Tibial nerve (tissue), 4 donors: ENCODE measurements at regions not wholly inside any gene's neighbourhood (a gene's known extent, or its start where the extent isn't known, plus 50 kb on each side); places are given as distances from the start of the nearest gene placed in this dataset.

Experiments
- EP300 ChIP-seq, 2 donors: sonication (generic); formaldehyde crosslinking; IDR thresholded peaks; one replicate each; pipeline ENCODE4 v1.6.1; 2017; ENCODE audit warnings: antibody characterized with exemption in 2 of 2, mild to moderate bottlenecking in 1 of 2
- TF ChIP-seq, protein P1 (sequence below), 5 experiments: fragments of 200-600 bp in 3 of 5; fragments of 450-650 bp in 2 of 5; sonication (generic) in 3 of 5; IDR thresholded peaks; one replicate each; pipeline ENCODE4 v1.5.1; 2016 to 2019; ENCODE audit warnings: antibody characterized with exemption in 5 of 5, mild to moderate bottlenecking in 3 of 5, moderate library complexity in 2 of 5

GRCh38 chr5:57324181-57324580, 150.3 kb downstream of the GPBP1 start:
- TF ChIP-seq, protein P1, sequence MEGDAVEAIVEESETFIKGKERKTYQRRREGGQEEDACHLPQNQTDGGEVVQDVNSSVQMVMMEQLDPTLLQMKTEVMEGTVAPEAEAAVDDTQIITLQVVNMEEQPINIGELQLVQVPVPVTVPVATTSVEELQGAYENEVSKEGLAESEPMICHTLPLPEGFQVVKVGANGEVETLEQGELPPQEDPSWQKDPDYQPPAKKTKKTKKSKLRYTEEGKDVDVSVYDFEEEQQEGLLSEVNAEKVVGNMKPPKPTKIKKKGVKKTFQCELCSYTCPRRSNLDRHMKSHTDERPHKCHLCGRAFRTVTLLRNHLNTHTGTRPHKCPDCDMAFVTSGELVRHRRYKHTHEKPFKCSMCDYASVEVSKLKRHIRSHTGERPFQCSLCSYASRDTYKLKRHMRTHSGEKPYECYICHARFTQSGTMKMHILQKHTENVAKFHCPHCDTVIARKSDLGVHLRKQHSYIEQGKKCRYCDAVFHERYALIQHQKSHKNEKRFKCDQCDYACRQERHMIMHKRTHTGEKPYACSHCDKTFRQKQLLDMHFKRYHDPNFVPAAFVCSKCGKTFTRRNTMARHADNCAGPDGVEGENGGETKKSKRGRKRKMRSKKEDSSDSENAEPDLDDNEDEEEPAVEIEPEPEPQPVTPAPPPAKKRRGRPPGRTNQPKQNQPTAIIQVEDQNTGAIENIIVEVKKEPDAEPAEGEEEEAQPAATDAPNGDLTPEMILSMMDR (IDR thresholded peaks at IDR 0.05): no peak
- TF ChIP-seq EP300 (IDR thresholded peaks at IDR 0.05): peak in 1 of 2 donors; percentile 16
